ENCODE measurements at regions not wholly inside any gene's neighbourhood (a gene's known extent, or its start where the extent isn't known, plus 50 kb on each side); places are given as distances from the start of the nearest gene placed in this dataset.

- H3K36me3 ChIP-seq (ENCODE audit: control insufficient read depth in 2 of 3, insufficient read depth in 3 of 3, low read length in 3 of 3): no peaks in the 10 kb centered on the region
- no peak overlapping the region for H3K27ac ChIP-seq (ENCODE audit: low read depth, low read length)
- DNase-seq (no peak), ATAC-seq (no peak)
- H3K4me3 Mint-ChIP-seq: peak overlapping the region in 2 of 10 donors; percentile 4 to 69
- peaks cover 0 to 12% (median 4%) of the 10 kb centered on the region in 5 donors for H3K27me3 Mint-ChIP-seq
- H3K27me3 ChIP-seq (ENCODE audit: control insufficient read depth in 2 of 2, insufficient read depth in 2 of 2, low read length in 2 of 2): no peaks in the 10 kb centered on the region
- CTCF ChIA-PET: no interaction called here
- H3K9me3 ChIP-seq (ENCODE audit: control insufficient read depth in 2 of 3, low read length in 3 of 3): no peaks in the 10 kb centered on the region
- POLR2A ChIA-PET: no interaction called here
- H3K4me1 Mint-ChIP-seq: peaks cover 10 to 39% (median 23%) of the 10 kb centered on the region in 7 donors
- H3K27ac Mint-ChIP-seq: peak overlapping the region in 3 of 9 donors; percentile 5 to 88 (median 19)
- H3K36me3 Mint-ChIP-seq: peaks cover 0 to 6% (median 0%) of the 10 kb centered on the region in 5 donors
- peaks cover 0 to 6% (median 0%) of the 10 kb centered on the region in 11 donors for H3K9me3 Mint-ChIP-seq
- H3K4me3 ChIP-seq (ENCODE audit: low read length): no peak overlapping the region
- intact Hi-C loops (cut with micrococcal nuclease): loop anchor here in 1 of 2 donors (2.0 to 10.0 kb wide), 3 partner anchors 77 to 198 kb away; partner anchors contain the start of genes SLC38A6 and TRMT5
- peaks cover 0 to 8% of the 10 kb centered on the region in 2 donors for H3K4me1 ChIP-seq (ENCODE audit: control insufficient read depth in 2 of 2, insufficient read depth in 2 of 2, low read length in 2 of 2)
These were observed 102.0 kb downstream of the TMEM30B start for GRCh38 chr14:61179061-61179690.

- ChIA-PET CTCF (no interaction called here), POLR2A (no interaction called here)
- Mint-ChIP-seq H3K36me3 (peaks cover 0 to 6% (median 0%) of the 10 kb centered on the region in 5 donors), H3K4me3 (peak overlapping the region; percentile 63 to 83 (median 75)), H3K4me1 (peaks cover 10 to 37% (median 17%) of the 10 kb centered on the region in 7 donors), H3K27me3 (peaks cover 0 to 12% (median 4%) of the 10 kb centered on the region in 5 donors), H3K27ac (peak overlapping the region in 8 of 9 donors; percentile 19 to 93 (median 65)), H3K9me3 (peaks cover 0 to 6% (median 0%) of the 10 kb centered on the region in 11 donors)
- Histone ChIP-seq H3K9me3 (ENCODE audit: control insufficient read depth in 2 of 3, low read length in 3 of 3) (no peaks in the 10 kb centered on the region), H3K27me3 (ENCODE audit: control insufficient read depth in 2 of 2, insufficient read depth in 2 of 2, low read length in 2 of 2) (no peaks in the 10 kb centered on the region), H3K4me1 (ENCODE audit: control insufficient read depth in 2 of 2, insufficient read depth in 2 of 2, low read length in 2 of 2) (peaks cover 0 to 8% of the 10 kb centered on the region in 2 donors), H3K36me3 (ENCODE audit: control insufficient read depth in 2 of 3, insufficient read depth in 3 of 3, low read length in 3 of 3) (no peaks in the 10 kb centered on the region), H3K4me3 (ENCODE audit: low read length) (peak overlapping the region; percentile 22), H3K27ac (ENCODE audit: low read depth, low read length) (no peak overlapping the region)
- DNase-seq: peak in 4 of 9 donors; percentile 4 to 43 (median 24)
- ATAC-seq: peak; percentile 42
- intact Hi-C loops (cut with micrococcal nuclease): loop anchor here (1.0 to 10.0 kb wide), 4 partner anchors 8 to 198 kb away; partner anchors contain the start of genes SLC38A6 (in 1 of the 2) and TRMT5 (in 1 of the 2)
These were observed 102.7 kb downstream of the TMEM30B start for GRCh38 chr14:61178226-61179060.

- peaks cover 10 to 33% (median 12%) of the 10 kb centered on the region in 7 donors for H3K4me1 Mint-ChIP-seq
These were observed 103.6 kb downstream of the TMEM30B start for GRCh38 chr14:61177279-61178225.

DNA sequence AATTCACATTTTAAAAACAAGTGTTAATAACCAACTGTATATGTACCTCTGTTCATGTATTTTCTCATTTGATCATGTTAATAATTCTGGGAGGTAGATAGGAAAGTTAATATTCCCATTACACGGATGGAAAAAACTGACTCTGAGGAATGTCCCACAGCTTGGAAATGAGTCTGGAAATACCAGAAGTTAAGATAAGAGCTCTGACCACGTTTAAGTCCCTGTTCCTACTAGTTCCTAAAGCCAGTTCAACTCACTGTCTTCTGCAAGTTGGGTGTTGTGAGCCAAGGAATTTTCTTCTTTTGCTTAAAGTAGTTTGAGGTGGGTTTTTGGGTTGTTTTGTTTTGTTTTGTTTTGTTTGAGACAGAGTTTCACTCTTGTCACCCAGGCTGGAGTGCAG lies 104.5 kb downstream of the TMEM30B start:
- POLR2A ChIA-PET: interaction anchor here (0.6 to 1.0 kb wide), 2 partner anchors 31 to 80 kb away, joined by 3 to 4 read pairs; no protein-coding TSS in a partner anchor
- Histone ChIP-seq H3K9me3 (ENCODE audit: control insufficient read depth in 2 of 3, low read length in 3 of 3) (no peaks in the 10 kb centered on the region), H3K4me1 (ENCODE audit: control insufficient read depth in 2 of 2, insufficient read depth in 2 of 2, low read length in 2 of 2) (peaks cover 0 to 8% of the 10 kb centered on the region in 2 donors), H3K36me3 (ENCODE audit: control insufficient read depth in 2 of 3, insufficient read depth in 3 of 3, low read length in 3 of 3) (no peaks in the 10 kb centered on the region), H3K27me3 (ENCODE audit: control insufficient read depth in 2 of 2, insufficient read depth in 2 of 2, low read length in 2 of 2) (no peaks in the 10 kb centered on the region), H3K27ac (ENCODE audit: low read depth, low read length) (no peak overlapping the region), H3K4me3 (ENCODE audit: low read length) (no peak overlapping the region)
- DNase-seq (no peak), ATAC-seq (no peak)
- Mint-ChIP-seq H3K36me3 (peaks cover 0 to 8% (median 0%) of the 10 kb centered on the region in 5 donors), H3K4me1 (peaks cover 10 to 33% (median 12%) of the 10 kb centered on the region in 7 donors), H3K27ac (no peak overlapping the region), H3K27me3 (peaks cover 0 to 12% (median 4%) of the 10 kb centered on the region in 5 donors), H3K4me3 (no peak overlapping the region), H3K9me3 (peaks cover 0 to 10% (median 0%) of the 10 kb centered on the region in 11 donors)
- CTCF ChIA-PET: no interaction called here
- intact Hi-C loops (cut with micrococcal nuclease): loop anchor here in 1 of 2 donors (5.0 to 10.0 kb wide), 2 partner anchors 74 to 142 kb away; no protein-coding TSS in a partner anchor

More at GRCh38 chr14:61177279-61178225, 103.6 kb downstream of the TMEM30B start:
- CTCF ChIA-PET: no interaction called here
- peak overlapping the region in 7 of 9 donors; percentile 19 to 93 (median 71) for H3K27ac Mint-ChIP-seq
- Histone ChIP-seq H3K36me3 (ENCODE audit: control insufficient read depth in 2 of 3, insufficient read depth in 3 of 3, low read length in 3 of 3) (no peaks in the 10 kb centered on the region), H3K9me3 (ENCODE audit: control insufficient read depth in 2 of 3, low read length in 3 of 3) (no peaks in the 10 kb centered on the region), H3K4me1 (ENCODE audit: control insufficient read depth in 2 of 2, insufficient read depth in 2 of 2, low read length in 2 of 2) (peaks cover 0 to 8% of the 10 kb centered on the region in 2 donors), H3K27ac (ENCODE audit: low read depth, low read length) (no peak overlapping the region), H3K27me3 (ENCODE audit: control insufficient read depth in 2 of 2, insufficient read depth in 2 of 2, low read length in 2 of 2) (no peaks in the 10 kb centered on the region), H3K4me3 (ENCODE audit: low read length) (peak overlapping the region; percentile 22)
- H3K4me3 Mint-ChIP-seq: peak overlapping the region in 9 of 10 donors; percentile 63 to 83 (median 76)
- peaks cover 0 to 10% (median 0%) of the 10 kb centered on the region in 11 donors for H3K9me3 Mint-ChIP-seq
- peaks cover 0 to 12% (median 4%) of the 10 kb centered on the region in 5 donors for H3K27me3 Mint-ChIP-seq
- POLR2A ChIA-PET: interaction anchor here (1.0 kb wide), 1 partner anchor 30 kb away, joined by 3 read pairs; no protein-coding TSS in a partner anchor
- ATAC-seq (no peak), DNase-seq (no peak)
- intact Hi-C loops (cut with micrococcal nuclease): loop anchor here (1.0 to 10.0 kb wide), 4 partner anchors 9 to 197 kb away; partner anchors contain the start of genes SLC38A6 (in 1 of the 2) and TRMT5 (in 1 of the 2)
- peaks cover 0 to 8% (median 0%) of the 10 kb centered on the region in 5 donors for H3K36me3 Mint-ChIP-seq

DNA sequence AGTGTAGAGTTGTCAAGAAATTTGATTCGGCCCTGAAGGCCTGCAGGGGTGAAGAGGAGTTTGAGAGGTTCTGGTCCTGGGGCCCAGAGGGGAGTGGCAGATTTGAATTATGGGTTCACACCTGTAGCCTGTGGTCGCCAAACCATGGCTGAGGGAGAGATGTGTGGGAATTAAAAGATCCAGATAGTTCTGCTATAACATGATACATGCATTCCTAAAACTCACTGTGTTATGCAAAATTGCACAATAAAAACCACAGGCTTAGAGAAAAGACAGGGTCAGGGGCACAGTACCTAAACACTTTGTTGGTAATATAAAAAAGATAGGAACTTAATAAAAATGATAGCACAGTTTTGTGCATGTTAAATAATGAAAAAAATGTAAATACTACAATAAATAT lies 106.2 kb downstream of the TMEM30B start:
- intact Hi-C loops (cut with micrococcal nuclease): loop anchor here in 1 of 2 donors (5.0 to 10.0 kb wide), 2 partner anchors 73 to 140 kb away; no protein-coding TSS in a partner anchor
- H3K27ac ChIP-seq (ENCODE audit: low read depth, low read length): no peak overlapping the region
- H3K4me1 ChIP-seq (ENCODE audit: control insufficient read depth in 2 of 2, insufficient read depth in 2 of 2, low read length in 2 of 2): peaks cover 0 to 8% of the 10 kb centered on the region in 2 donors
- H3K27me3 ChIP-seq (ENCODE audit: control insufficient read depth in 2 of 2, insufficient read depth in 2 of 2, low read length in 2 of 2): no peaks in the 10 kb centered on the region
- no peaks in the 10 kb centered on the region for H3K36me3 ChIP-seq (ENCODE audit: control insufficient read depth in 2 of 3, insufficient read depth in 3 of 3, low read length in 3 of 3)
- DNase-seq (no peak), ATAC-seq (no peak)
- Mint-ChIP-seq H3K27ac (peak overlapping the region in 1 of 9 donors; percentile 59), H3K9me3 (peaks cover 0 to 11% (median 0%) of the 10 kb centered on the region in 11 donors), H3K4me3 (peak overlapping the region in 1 of 10 donors; percentile 16), H3K36me3 (peaks cover 0 to 10% (median 0%) of the 10 kb centered on the region in 5 donors), H3K27me3 (peaks cover 0 to 12% (median 7%) of the 10 kb centered on the region in 5 donors), H3K4me1 (peaks cover 10 to 33% (median 12%) of the 10 kb centered on the region in 7 donors)
- ChIA-PET CTCF (no interaction called here), POLR2A (no interaction called here)
- H3K9me3 ChIP-seq (ENCODE audit: control insufficient read depth in 2 of 3, low read length in 3 of 3): no peaks in the 10 kb centered on the region
- no peak overlapping the region for H3K4me3 ChIP-seq (ENCODE audit: low read length)
